H1 (cell line): ENCODE measurements at regions not wholly inside any gene's neighbourhood (a gene's known extent, or its start where the extent isn't known, plus 50 kb on each side); places are given as distances from the start of the nearest gene placed in this dataset.

ENCODE experiments used
- CBX5 ChIP-seq: fragments of 300-800, 300-1000 bp; sonication (generic); IDR thresholded peaks from 2 replicates; pipeline ENCODE4 v1.7.1; 2016; ENCODE audit warnings: antibody characterized with exemption, low read length, low read depth
- EP300 ChIP-seq, 2 experiments: IDR thresholded peaks; 1 replicate in 1 of 2; 2 replicates in 1 of 2; pipeline ENCODE4 v1.6.1; 2011 to 2012; ENCODE audit warnings: low read depth in 2 of 2, low read length in 2 of 2, mild to moderate bottlenecking in 2 of 2, borderline replicate concordance in 1 of 2, inconsistent platforms in 1 of 2, moderate library complexity in 1 of 2
- GTF2F1 ChIP-seq: IDR thresholded peaks from 2 replicates; pipeline ENCODE4 v1.6.1; 2012; ENCODE audit warnings: low read depth, low read length, improper control_type of control experiment, borderline replicate concordance
- KDM1A ChIP-seq: fragments of 200-600, 300-600 bp; sonication (generic); IDR thresholded peaks from 2 replicates; pipeline ENCODE4 v1.7.1; 2016; ENCODE audit warnings: mild to moderate bottlenecking, low read length, borderline replicate concordance
- TF ChIP-seq, protein P1 (sequence below): IDR thresholded peaks from 2 replicates; pipeline ENCODE4 v1.6.1; 2012; ENCODE audit warnings: inconsistent platforms

DNA sequence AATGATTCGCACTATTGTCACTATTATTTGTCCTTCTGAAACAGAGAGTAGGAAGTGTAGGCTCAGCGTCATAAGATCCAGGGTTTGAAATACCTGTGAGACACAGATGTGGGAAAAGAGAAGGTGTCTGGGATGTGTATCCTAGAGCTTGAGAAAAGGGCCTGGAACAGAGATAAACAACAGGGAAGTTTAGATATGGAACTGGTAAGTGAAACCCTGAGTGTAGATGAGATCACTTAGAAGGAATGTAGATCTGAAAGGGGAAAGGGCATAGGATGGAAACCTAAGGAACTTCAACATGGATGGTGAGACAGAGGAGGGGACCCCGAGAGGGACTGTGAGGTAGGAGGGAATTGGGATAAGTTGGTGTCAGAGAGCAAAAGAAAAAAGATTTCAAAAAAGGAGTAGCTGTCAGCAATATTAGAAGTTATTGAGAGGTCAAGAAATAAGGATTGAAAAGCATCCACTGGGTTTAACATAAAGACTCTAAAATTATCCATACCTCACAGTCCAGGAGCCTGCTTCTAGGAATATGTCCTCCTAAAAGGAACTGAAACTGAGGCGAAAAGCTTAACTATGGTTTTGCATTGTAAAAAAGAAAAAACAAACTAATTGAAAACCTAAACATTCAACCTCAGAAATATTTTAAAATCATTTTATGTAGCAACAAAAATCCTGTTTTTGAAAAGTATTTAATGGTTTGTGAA, 119.2 kb upstream of the NPVF start (continued):
- TF ChIP-seq GTF2F1 (no peak), KDM1A (no peak), CBX5 (no peak), EP300 (IDR thresholded peaks at IDR 0.05; ENCODE audit: borderline replicate concordance in 1 of 2, low read depth in 2 of 2, low read length in 2 of 2) (no peak)
- TF ChIP-seq, protein P1, sequence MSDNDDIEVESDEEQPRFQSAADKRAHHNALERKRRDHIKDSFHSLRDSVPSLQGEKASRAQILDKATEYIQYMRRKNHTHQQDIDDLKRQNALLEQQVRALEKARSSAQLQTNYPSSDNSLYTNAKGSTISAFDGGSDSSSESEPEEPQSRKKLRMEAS, result no peak
